Hepatocyte (in vitro differentiated cells): ENCODE measurements at regions not wholly inside any gene's neighbourhood (a gene's known extent, or its start where the extent isn't known, plus 50 kb on each side); places are given as distances from the start of the nearest gene placed in this dataset.

Experiments used
- DNase-seq: peaks from one replicate; pipeline ENCODE4 v3.0.0-alpha.2; 2016; ENCODE audit warnings: low spot score
- H2AFZ ChIP-seq: fragments of 200-600 bp; sonication (generic); 2 replicates; pipeline ENCODE4 v1.6.0; 2016; ENCODE audit warnings: antibody characterized with exemption, mild to moderate bottlenecking
- H3K27ac ChIP-seq: fragments of 200-600 bp; sonication (generic); 2 replicates; pipeline ENCODE4 v1.5.1; 2016; ENCODE audit warnings: mild to moderate bottlenecking
- H3K27me3 ChIP-seq: fragments of 200-600 bp; sonication (generic); 2 replicates; pipeline ENCODE4 v1.6.1; 2016
- H3K36me3 ChIP-seq: fragments of 200-600 bp; sonication (generic); replicated peaks from 2 replicates; pipeline ENCODE4 v1.5.1; 2016; ENCODE audit warnings: low read depth; ENCODE audit not compliant: insufficient read depth
- H3K4me1 ChIP-seq: fragments of 200-600 bp; sonication (generic); 2 replicates; pipeline ENCODE4 v1.5.1; 2016; ENCODE audit warnings: mild to moderate bottlenecking, moderate library complexity; ENCODE audit not compliant: insufficient read depth
- H3K4me2 ChIP-seq: fragments of 200-600 bp; sonication (generic); 2 replicates; pipeline ENCODE4 v1.6.0; 2016
- H3K4me3 ChIP-seq: fragments of 200-600 bp; sonication (generic); 2 replicates; pipeline ENCODE4 v1.5.1; 2016; ENCODE audit warnings: mild to moderate bottlenecking
- H3K79me2 ChIP-seq: fragments of 200-600 bp; sonication (generic); 2 replicates; pipeline ENCODE4 v1.6.0; 2017; ENCODE audit warnings: mild to moderate bottlenecking
- H3K9me2 ChIP-seq: fragments of 200-600 bp; sonication (generic); replicated peaks from 2 replicates; pipeline ENCODE4 v1.6.0; 2017; ENCODE audit warnings: mild to moderate bottlenecking; ENCODE audit not compliant: insufficient read depth
- H3K9me3 ChIP-seq: fragments of 200-600 bp; sonication (generic); 2 replicates; pipeline ENCODE4 v1.5.1; 2016; ENCODE audit warnings: low read depth, mild to moderate bottlenecking
- H4K20me1 ChIP-seq: fragments of 200-600 bp; sonication (generic); 2 replicates; pipeline ENCODE4 v1.6.0; 2016; ENCODE audit warnings: mild to moderate bottlenecking; ENCODE audit not compliant: insufficient read depth, poor library complexity, severe bottlenecking
- CTCF ChIP-seq: fragments of 200-600 bp; sonication (generic); IDR thresholded peaks from 2 replicates; pipeline ENCODE4 v1.5.1; 2016; ENCODE audit warnings: antibody characterized with exemption, mild to moderate bottlenecking; ENCODE audit not compliant: poor library complexity
- EZH2 ChIP-seq: fragments of 200-600 bp; sonication (generic); IDR thresholded peaks from 2 replicates; pipeline ENCODE4 v1.6.1; 2016; ENCODE audit warnings: antibody characterized with exemption, mild to moderate bottlenecking, borderline replicate concordance
- EZH2phosphoT487 ChIP-seq: fragments of 200-600 bp; sonication (generic); IDR thresholded peaks from one replicate; pipeline ENCODE4 v1.6.1; 2018; ENCODE audit warnings: antibody characterized with exemption, mild to moderate bottlenecking, low read depth, moderate library complexity; ENCODE audit not compliant: unreplicated experiment, severe bottlenecking
- WGBS: methylation state at CpG from one replicate; pipeline ENCODE4 v1.1.6; 2016; ENCODE audit warnings: low lambda C conversion rate; ENCODE audit errors: missing lambda C conversion rate; 5-methylcytosine and 5-hydroxymethylcytosine counted together

DNA sequence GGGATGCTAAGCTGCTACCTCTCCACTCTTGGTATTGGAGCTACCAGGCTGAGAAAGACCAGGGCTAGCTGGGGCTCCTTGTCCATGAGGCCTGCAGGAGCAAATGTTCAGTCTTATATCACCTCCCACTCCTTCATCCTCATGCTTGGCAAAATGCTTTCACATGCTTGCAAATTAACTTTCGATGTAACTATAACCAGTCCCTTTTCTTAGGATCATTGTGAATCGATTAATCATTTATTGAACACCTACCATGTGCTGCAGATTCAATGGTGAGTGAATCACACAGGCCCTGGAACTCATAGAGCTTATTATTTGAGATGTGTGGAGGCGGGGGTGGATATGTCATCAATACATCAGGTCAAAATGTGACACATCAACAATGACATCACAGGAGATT is 138.6 kb downstream of the EMX2 start:
- H3K36me3 ChIP-seq = no peaks in the 10 kb centered on the region
- WGBS = 98% methylated on average over 3 of the region's 3 CpGs
- no peaks in the 10 kb centered on the region for H4K20me1 ChIP-seq
- H3K27me3 ChIP-seq = peaks cover 3% of the 10 kb centered on the region
- H3K79me2 ChIP-seq = no peaks in the 10 kb centered on the region
- no peaks in the 10 kb centered on the region for H3K9me3 ChIP-seq
- DNase-seq = no peak
- H3K4me1 ChIP-seq = no peaks in the 10 kb centered on the region
- no peaks in the 10 kb centered on the region for H3K9me2 ChIP-seq
- H3K27ac ChIP-seq = no peak overlapping the region
- no peak overlapping the region for H3K4me3 ChIP-seq
- H3K4me2 ChIP-seq = no peak overlapping the region
- no peak overlapping the region for H2AFZ ChIP-seq
- no peak for TF ChIP-seq CTCF
- no peak for TF ChIP-seq EZH2
- TF ChIP-seq EZH2phosphoT487 = no peak

DNA sequence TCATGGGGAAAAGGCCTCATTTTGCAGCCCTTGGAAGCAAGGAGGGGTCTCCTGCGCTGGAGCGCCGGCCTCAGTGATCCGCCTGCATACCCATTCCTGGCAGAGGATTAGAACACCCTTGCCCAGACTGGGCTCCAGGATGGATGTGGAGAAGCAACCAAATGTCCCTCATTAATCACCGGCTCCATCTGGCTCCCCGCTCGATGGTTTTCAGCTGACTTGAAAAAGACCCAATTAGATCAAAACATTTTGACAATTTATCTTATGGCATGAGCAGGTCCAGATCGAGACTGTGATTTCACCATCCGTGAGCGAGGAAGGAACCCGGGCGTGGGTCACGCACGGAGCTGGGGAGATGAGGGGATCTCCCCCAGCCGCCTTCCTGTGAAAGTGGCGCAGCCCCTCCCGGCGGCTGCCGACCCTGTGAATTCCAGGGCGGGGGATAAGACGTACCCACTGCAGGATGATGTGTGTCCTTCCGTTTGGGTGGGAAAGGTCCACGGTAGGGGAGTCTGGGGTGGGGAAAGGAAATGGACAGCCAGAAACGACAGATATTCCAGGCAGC is 141.6 kb downstream of the EMX2 start:
- TF ChIP-seq EZH2 (no peak), CTCF (no peak), EZH2phosphoT487 (no peak)
- no peaks in the 10 kb centered on the region for H3K79me2 ChIP-seq
- WGBS = 93% methylated on average over 24 of the region's 24 CpGs

DNA sequence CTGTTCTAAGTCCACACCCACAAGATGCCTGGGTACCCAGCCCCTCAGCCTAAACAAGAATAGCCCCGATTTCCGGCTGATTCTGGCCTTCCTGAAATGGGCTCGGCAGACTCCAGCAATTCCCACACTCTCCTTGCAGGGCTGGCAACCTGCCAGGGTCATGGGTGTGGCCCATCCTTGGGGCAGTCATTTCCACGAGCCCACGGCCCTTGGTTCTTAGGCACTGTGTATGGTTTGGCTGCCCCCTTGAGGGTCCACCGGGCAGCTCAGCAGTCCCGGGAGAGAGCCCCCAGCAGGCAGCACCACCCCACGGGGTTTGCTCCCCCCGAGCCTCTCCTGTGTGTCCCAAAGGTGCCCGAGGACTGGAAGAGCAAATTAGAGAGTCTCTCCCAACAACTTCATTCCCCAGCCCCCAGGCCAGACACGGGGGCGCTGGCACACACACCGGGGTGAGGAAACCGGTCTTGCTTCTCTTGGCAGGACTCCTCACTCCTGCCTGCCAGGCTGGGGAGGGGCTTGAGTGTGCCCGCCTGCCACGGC is 142.2 kb downstream of the EMX2 start:
- Histone ChIP-seq H3K27me3 (peaks cover 24% of the 10 kb centered on the region), H3K9me3 (no peaks in the 10 kb centered on the region), H4K20me1 (no peaks in the 10 kb centered on the region), H3K36me3 (no peaks in the 10 kb centered on the region), H3K27ac (no peak overlapping the region), H2AFZ (no peak overlapping the region), H3K4me2 (no peak overlapping the region), H3K9me2 (no peaks in the 10 kb centered on the region), H3K79me2 (no peaks in the 10 kb centered on the region), H3K4me1 (no peaks in the 10 kb centered on the region), H3K4me3 (no peak overlapping the region)
- DNase-seq = peak; percentile 27
- WGBS = 58% methylated on average over 16 of the region's 16 CpGs
- TF ChIP-seq CTCF (no peak), EZH2phosphoT487 (no peak), EZH2 (no peak)

More for the DNA sequence above, 141.6 kb downstream of the EMX2 start:
- no peak overlapping the region for H3K4me3 ChIP-seq
- no peaks in the 10 kb centered on the region for H4K20me1 ChIP-seq
- no peak for DNase-seq
- H3K9me2 ChIP-seq = no peaks in the 10 kb centered on the region
- no peaks in the 10 kb centered on the region for H3K9me3 ChIP-seq
- peaks cover 23% of the 10 kb centered on the region for H3K27me3 ChIP-seq
- H3K4me2 ChIP-seq = no peak overlapping the region
- no peak overlapping the region for H2AFZ ChIP-seq
- no peaks in the 10 kb centered on the region for H3K4me1 ChIP-seq
- H3K36me3 ChIP-seq = no peaks in the 10 kb centered on the region
- H3K27ac ChIP-seq = no peak overlapping the region
